ENCODE measurements at regions not wholly inside any gene's neighbourhood (a gene's known extent, or its start where the extent isn't known, plus 50 kb on each side); places are given as distances from the start of the nearest gene placed in this dataset.

GRCh38 chr5:86038566-86038965, 579.2 kb upstream of the COX7C start:
- Histone ChIP-seq H4K5ac (ENCODE audit: insufficient read length, low read depth, low read length) (no peak overlapping the region), H2AK5ac (ENCODE audit: insufficient read length, low read length) (no peak overlapping the region), H3K9me3 (ENCODE audit: control insufficient read depth, low read depth, low read length) (no peaks in the 10 kb centered on the region), H3K9ac (ENCODE audit: extremely low read depth, insufficient read length, low read length) (no peak overlapping the region), H2BK15ac (ENCODE audit: low read depth, low read length) (no peak overlapping the region), H3K23me2 (ENCODE audit: insufficient read length, low read depth, low read length, poor library complexity, severe bottlenecking) (no peaks in the 10 kb centered on the region), H4K91ac (ENCODE audit: insufficient read length, low read depth, low read length) (no peak overlapping the region), H3K56ac (ENCODE audit: insufficient read length, low read depth, low read length) (no peak overlapping the region), H2BK20ac (ENCODE audit: low read depth, low read length, poor library complexity, severe bottlenecking) (no peak overlapping the region), H2BK5ac (ENCODE audit: insufficient read length, low read length) (no peak overlapping the region), H3K79me2 (ENCODE audit: insufficient read depth, low read length) (no peaks in the 10 kb centered on the region), H2AFZ (ENCODE audit: low read length) (no peak overlapping the region), H3K23ac (ENCODE audit: insufficient read length, low read depth, low read length) (no peak overlapping the region), H3K4me2 (ENCODE audit: insufficient read depth, insufficient read length, low read length) (no peak overlapping the region), H4K8ac (replicated peaks; ENCODE audit: insufficient read length, low read depth, low read length) (no peak overlapping the region), H3T11ph (ENCODE audit: low read length) (no peak overlapping the region), H3K4ac (ENCODE audit: low read depth, low read length) (no peak overlapping the region), H2BK120ac (ENCODE audit: low read depth, low read length, poor library complexity, severe bottlenecking) (no peak overlapping the region), H3K27me3 (ENCODE audit: insufficient read depth, low read length) (no peaks in the 10 kb centered on the region), H4K20me1 (ENCODE audit: control insufficient read depth, insufficient read depth, insufficient read length) (no peaks in the 10 kb centered on the region), H3K18ac (ENCODE audit: insufficient read length, low read depth, low read length) (no peak overlapping the region), H3K4me1 (ENCODE audit: insufficient read depth, low read length) (no peaks in the 10 kb centered on the region), H3K14ac (ENCODE audit: insufficient read depth, low read length) (no peak overlapping the region), H3K27ac (ENCODE audit: insufficient read length, low read depth, low read length) (no peak overlapping the region), H2BK12ac (ENCODE audit: insufficient read length, low read depth, low read length) (no peak overlapping the region), H3K79me1 (ENCODE audit: insufficient read depth, low read depth, low read length, poor library complexity, severe bottlenecking) (no peaks in the 10 kb centered on the region)
- Mint-ChIP-seq H3K4me3 (no peak overlapping the region), H3K36me3 (ENCODE audit: insufficient read depth in 1 of 3, low read depth in 3 of 3) (no peaks in the 10 kb centered on the region; a peak in 1 of 7 replicates), H3K27ac (no peak overlapping the region), H3K4me1 (no peaks in the 10 kb centered on the region), H3K9me3 (no peaks in the 10 kb centered on the region), H3K27me3 (ENCODE audit: low read depth) (no peaks in the 10 kb centered on the region)
- TF ChIP-seq CTCF (conservative IDR thresholded peaks at IDR 0.05): no peak
- DNase-seq: no peak
- no CpG with 5 or more reads among the region's 3 CpGs for WGBS (ENCODE audit: extremely low coverage, insufficient read length, low lambda C conversion rate)

All from H9 (cell line).